Erythroblast (primary cell): ENCODE measurements at regions not wholly inside any gene's neighbourhood (a gene's known extent, or its start where the extent isn't known, plus 50 kb on each side); places are given as distances from the start of the nearest gene placed in this dataset.

Experiments
- GATA1 ChIP-seq: IDR thresholded peaks from 2 replicates; pipeline ENCODE4 v1.6.1; 2011; ENCODE audit warnings: low read depth, mild to moderate bottlenecking, control low read depth, low read length, moderate library complexity
- POLR2A ChIP-seq: IDR thresholded peaks from 2 replicates; pipeline ENCODE4 v1.6.1; 2011; ENCODE audit warnings: mild to moderate bottlenecking, low read length

DNA sequence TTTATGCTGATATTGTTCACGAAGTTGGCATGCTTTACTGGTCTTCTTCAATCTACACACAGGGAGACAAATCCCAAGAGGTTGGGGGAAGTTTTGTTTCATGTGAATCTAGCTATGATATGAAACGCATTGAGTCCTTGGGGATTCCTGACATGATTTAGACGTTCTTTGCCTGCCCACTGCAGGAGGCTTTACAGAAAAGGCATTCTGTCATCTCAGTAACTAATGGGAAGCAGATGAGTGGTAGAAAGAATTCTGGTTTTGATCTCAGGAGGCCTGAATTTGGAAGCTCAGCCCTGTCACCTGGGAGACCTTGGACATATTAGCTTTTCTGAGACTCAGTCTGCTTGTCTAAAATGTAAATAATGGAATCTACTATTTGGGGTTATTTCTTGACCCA lies 383.0 kb upstream of the NFIA start:
- TF ChIP-seq POLR2A (no peak), GATA1 (no peak)
